ENCODE measurements at regions not wholly inside any gene's neighbourhood (a gene's known extent, or its start where the extent isn't known, plus 50 kb on each side); places are given as distances from the start of the nearest gene placed in this dataset.

- TF ChIP-seq GFI1B (tag by site-specific recombination; IDR thresholded peaks at IDR 0.05) (no peak), YY1 (tag by site-specific recombination; IDR thresholded peaks at IDR 0.05) (no peak), ZNF404 (tag by site-specific recombination; IDR thresholded peaks at IDR 0.05) (no peak), MEIS1 (CRISPR knock-in tag; IDR thresholded peaks at IDR 0.05; ENCODE audit: borderline replicate concordance) (no peak), ZNF274 (IDR thresholded peaks at IDR 0.05; ENCODE audit: low read length) (no peak), ZNF274 (tag by site-specific recombination; IDR thresholded peaks at IDR 0.05; ENCODE audit: borderline replicate concordance) (no peak), KLF9 (tag by site-specific recombination; IDR thresholded peaks at IDR 0.05; ENCODE audit: low read depth) (no peak), GLIS2 (tag by site-specific recombination; IDR thresholded peaks at IDR 0.05) (no peak), ZNF776 (tag by site-specific recombination; IDR thresholded peaks at IDR 0.05; ENCODE audit: borderline replicate concordance) (no peak), ZNF18 (tag by site-specific recombination; IDR thresholded peaks at IDR 0.05) (no peak), ZNF292 (tag by site-specific recombination; IDR thresholded peaks at IDR 0.05; ENCODE audit: borderline replicate concordance, low read depth) (no peak), ZNF624 (tag by site-specific recombination; IDR thresholded peaks at IDR 0.05) (no peak), ZSCAN23 (tag by site-specific recombination; IDR thresholded peaks at IDR 0.05) (no peak)
- TF ChIP-seq, protein P1, sequence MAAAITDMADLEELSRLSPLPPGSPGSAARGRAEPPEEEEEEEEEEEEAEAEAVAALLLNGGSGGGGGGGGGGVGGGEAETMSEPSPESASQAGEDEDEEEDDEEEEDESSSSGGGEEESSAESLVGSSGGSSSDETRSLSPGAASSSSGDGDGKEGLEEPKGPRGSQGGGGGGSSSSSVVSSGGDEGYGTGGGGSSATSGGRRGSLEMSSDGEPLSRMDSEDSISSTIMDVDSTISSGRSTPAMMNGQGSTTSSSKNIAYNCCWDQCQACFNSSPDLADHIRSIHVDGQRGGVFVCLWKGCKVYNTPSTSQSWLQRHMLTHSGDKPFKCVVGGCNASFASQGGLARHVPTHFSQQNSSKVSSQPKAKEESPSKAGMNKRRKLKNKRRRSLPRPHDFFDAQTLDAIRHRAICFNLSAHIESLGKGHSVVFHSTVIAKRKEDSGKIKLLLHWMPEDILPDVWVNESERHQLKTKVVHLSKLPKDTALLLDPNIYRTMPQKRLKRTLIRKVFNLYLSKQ (tag by site-specific recombination; IDR thresholded peaks at IDR 0.05; ENCODE audit: borderline replicate concordance): no peak
- CTCF ChIA-PET: interaction anchor here (0.7 kb wide), 3 partner anchors 17 to 1481 kb away, joined by 3 read pairs; no protein-coding TSS in a partner anchor
These were observed 568.1 kb downstream of the KCNJ3 start for GRCh38 chr2:155266583-155266982.

DNA sequence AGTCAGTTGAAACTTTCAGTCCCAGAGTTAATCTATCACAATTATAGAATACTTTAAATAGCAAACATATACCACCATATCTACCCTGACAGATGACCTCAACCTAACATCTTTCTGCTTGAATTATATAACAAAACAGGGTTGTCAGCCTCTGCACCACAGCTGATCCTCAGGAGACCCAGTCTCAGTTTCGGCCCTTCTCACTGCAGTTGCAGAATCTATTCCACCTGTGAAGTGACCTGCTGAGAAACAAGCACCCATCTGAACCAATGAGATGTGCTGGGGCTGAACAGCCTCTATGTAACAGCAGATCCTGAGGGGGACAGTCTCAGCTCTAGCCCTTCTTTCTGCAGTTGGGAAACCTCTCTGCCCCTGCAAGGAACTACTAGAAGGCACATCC lies 567.6 kb downstream of the KCNJ3 start:
- Histone ChIP-seq H3K9me3 (ENCODE audit: control insufficient read depth, insufficient read depth, low read depth, low read length) (no peaks in the 10 kb centered on the region), H3K4me1 (ENCODE audit: control insufficient read depth, insufficient read depth, low read length) (no peaks in the 10 kb centered on the region), H3K36me3 (ENCODE audit: control insufficient read depth in 2 of 2, insufficient read depth in 1 of 2, low read length in 2 of 2) (no peaks in the 10 kb centered on the region), H3K27ac (ENCODE audit: extremely low read depth, low read depth, low read length) (no peak overlapping the region), H3K4me3 (ENCODE audit: low read depth, low read length) (no peak overlapping the region)
- ChIA-PET POLR2A (no interaction called here), CTCF (interaction anchor here (0.7 to 1.4 kb wide), 4 partner anchors 826 to 1482 kb away, joined by 3 read pairs; no protein-coding TSS in a partner anchor)
- no peak for TF ChIP-seq ZNF433 (tag by site-specific recombination; IDR thresholded peaks at IDR 0.05; ENCODE audit: low read depth)
- no peak for TF ChIP-seq ZFHX2 (tag by site-specific recombination; conservative IDR thresholded peaks at IDR 0.05)
- no peak for TF ChIP-seq TSHZ1 (tag by site-specific recombination; IDR thresholded peaks at IDR 0.05; ENCODE audit: borderline replicate concordance)
- TF ChIP-seq ZNF426 (tag by site-specific recombination; IDR thresholded peaks at IDR 0.05): no peak
- no peak for TF ChIP-seq ZNF549 (tag by site-specific recombination; IDR thresholded peaks at IDR 0.05)
- TF ChIP-seq, protein P2, sequence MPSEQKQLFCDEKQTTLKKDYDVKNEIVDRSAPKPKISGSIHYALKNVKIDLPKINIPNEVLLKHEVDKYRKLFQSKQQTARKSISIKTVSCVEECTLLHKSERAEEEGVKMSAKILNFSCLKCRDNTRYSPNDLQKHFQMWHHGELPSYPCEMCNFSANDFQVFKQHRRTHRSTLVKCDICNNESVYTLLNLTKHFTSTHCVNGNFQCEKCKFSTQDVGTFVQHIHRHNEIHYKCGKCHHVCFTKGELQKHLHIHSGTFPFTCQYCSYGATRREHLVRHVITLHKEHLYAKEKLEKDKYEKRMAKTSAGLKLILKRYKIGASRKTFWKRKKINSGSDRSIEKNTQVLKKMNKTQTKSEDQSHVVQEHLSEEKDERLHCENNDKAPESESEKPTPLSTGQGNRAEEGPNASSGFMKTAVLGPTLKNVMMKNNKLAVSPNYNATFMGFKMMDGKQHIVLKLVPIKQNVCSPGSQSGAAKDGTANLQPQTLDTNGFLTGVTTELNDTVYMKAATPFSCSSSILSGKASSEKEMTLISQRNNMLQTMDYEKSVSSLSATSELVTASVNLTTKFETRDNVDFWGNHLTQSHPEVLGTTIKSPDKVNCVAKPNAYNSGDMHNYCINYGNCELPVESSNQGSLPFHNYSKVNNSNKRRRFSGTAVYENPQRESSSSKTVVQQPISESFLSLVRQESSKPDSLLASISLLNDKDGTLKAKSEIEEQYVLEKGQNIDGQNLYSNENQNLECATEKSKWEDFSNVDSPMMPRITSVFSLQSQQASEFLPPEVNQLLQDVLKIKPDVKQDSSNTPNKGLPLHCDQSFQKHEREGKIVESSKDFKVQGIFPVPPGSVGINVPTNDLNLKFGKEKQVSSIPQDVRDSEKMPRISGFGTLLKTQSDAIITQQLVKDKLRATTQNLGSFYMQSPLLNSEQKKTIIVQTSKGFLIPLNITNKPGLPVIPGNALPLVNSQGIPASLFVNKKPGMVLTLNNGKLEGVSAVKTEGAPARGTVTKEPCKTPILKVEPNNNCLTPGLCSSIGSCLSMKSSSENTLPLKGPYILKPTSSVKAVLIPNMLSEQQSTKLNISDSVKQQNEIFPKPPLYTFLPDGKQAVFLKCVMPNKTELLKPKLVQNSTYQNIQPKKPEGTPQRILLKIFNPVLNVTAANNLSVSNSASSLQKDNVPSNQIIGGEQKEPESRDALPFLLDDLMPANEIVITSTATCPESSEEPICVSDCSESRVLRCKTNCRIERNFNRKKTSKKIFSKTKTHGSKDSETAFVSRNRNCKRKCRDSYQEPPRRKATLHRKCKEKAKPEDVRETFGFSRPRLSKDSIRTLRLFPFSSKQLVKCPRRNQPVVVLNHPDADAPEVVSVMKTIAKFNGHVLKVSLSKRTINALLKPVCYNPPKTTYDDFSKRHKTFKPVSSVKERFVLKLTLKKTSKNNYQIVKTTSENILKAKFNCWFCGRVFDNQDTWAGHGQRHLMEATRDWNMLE (tag by site-specific recombination; conservative IDR thresholded peaks at IDR 0.05; ENCODE audit: low read depth): no peak
- no peak for TF ChIP-seq ZNF157 (tag by site-specific recombination; IDR thresholded peaks at IDR 0.05)

More at GRCh38 chr2:155266583-155266982, 568.1 kb downstream of the KCNJ3 start:
- no peaks in the 10 kb centered on the region for H3K9me3 ChIP-seq (ENCODE audit: control insufficient read depth, insufficient read depth, low read depth, low read length)
- H3K36me3 ChIP-seq (ENCODE audit: control insufficient read depth in 2 of 2, insufficient read depth in 1 of 2, low read length in 2 of 2): no peaks in the 10 kb centered on the region
- POLR2A ChIA-PET: no interaction called here
- no peaks in the 10 kb centered on the region for H3K4me1 ChIP-seq (ENCODE audit: control insufficient read depth, insufficient read depth, low read length)
- no peak overlapping the region for H3K4me3 ChIP-seq (ENCODE audit: low read depth, low read length)
- no peak overlapping the region for H3K27ac ChIP-seq (ENCODE audit: extremely low read depth, low read depth, low read length)
